Heart right ventricle (tissue), 16 donors: ENCODE measurements at regions not wholly inside any gene's neighbourhood (a gene's known extent, or its start where the extent isn't known, plus 50 kb on each side); places are given as distances from the start of the nearest gene placed in this dataset.
"Not testable (repeated sequence)": the region's sequence is repeated elsewhere in the genome, so short reads cannot be mapped to it uniquely, and the experiment has no call there.

ENCODE experiments used
- ATAC-seq, 8 donors: fragments of 200-7000 bp; cut with Tn5 transposase; one replicate each; pipeline ENCODE4 v1.9.1; 2020; ENCODE audit warnings: mild to moderate bottlenecking in 8 of 8, moderate library complexity in 8 of 8, moderate number of reproducible peaks in 1 of 8
- DNase-seq, 2 donors: peaks; one replicate each; pipeline ENCODE4 v3.0.0-alpha.2; 2020
- H3K27ac ChIP-seq, 10 donors: fragments of 200-600 bp; sonication (generic) in 2 of 10; one replicate each; pipeline versions ENCODE4 v1.5.0 to v1.8.0; 2020 to 2022; ENCODE audit warnings: mild to moderate bottlenecking in 3 of 10
- H3K27me3 ChIP-seq, 7 donors: fragments of 200-600 bp; one replicate each; pipeline ENCODE4 v1.8.0; 2021 to 2022; ENCODE audit warnings: mild to moderate bottlenecking in 2 of 7
- H3K36me3 ChIP-seq, 9 donors: fragments of 200-600 bp; sonication (generic) in 1 of 9; one replicate each; pipeline versions ENCODE4 v1.5.0 to v1.8.0; 2020 to 2022; ENCODE audit warnings: mild to moderate bottlenecking in 2 of 9
- H3K4me1 ChIP-seq, 9 donors: fragments of 200-600 bp; sonication (generic) in 1 of 9; one replicate each; pipeline versions ENCODE4 v1.5.0 to v1.8.0; 2020 to 2022; ENCODE audit warnings: mild to moderate bottlenecking in 4 of 9
- H3K4me3 ChIP-seq, 10 donors: fragments of 200-600 bp; sonication (generic) in 2 of 10; one replicate each; pipeline versions ENCODE4 v1.5.0 to v1.8.0; 2020 to 2022; ENCODE audit warnings: mild to moderate bottlenecking in 7 of 10, moderate library complexity in 2 of 10
- H3K9me3 ChIP-seq, 11 donors: fragments of 200-600 bp in 10 of 11; sonication (generic) in 2 of 11; one replicate each; pipeline versions ENCODE4 v1.5.0 to v1.8.0; 2013 to 2022; ENCODE audit warnings: mild to moderate bottlenecking in 2 of 11, control low read depth in 1 of 11, moderate library complexity in 1 of 11
- CTCF ChIP-seq, 9 donors: fragments of 200-600 bp; sonication (generic) in 2 of 9; IDR thresholded peaks; one replicate each; pipeline versions ENCODE4 v1.5.0 to v1.8.0; 2021 to 2022; ENCODE audit warnings: antibody characterized with exemption in 9 of 9, mild to moderate bottlenecking in 5 of 9, moderate library complexity in 1 of 9
- WGBS, 2 donors: extraction: QIAGEN DNeasy Blood & Tissue Kit; methylation state at CpG; one replicate each; pipeline ENCODE4 v1.1.7; 2013; ENCODE audit warnings: inconsistent platforms in 1 of 2; 5-methylcytosine and 5-hydroxymethylcytosine counted together
- intact Hi-C, 10 donors: fragments of 100-400 bp; cut with DNase I; formaldehyde crosslinking; loops; one replicate each; pipeline versions ENCODE4 v1.11.1 to v1.14.2; 2022
- donor health status: Arrhythmogenic right ventricular cardiomyopathy.
- donor health status: ischemic (EF 13 %, LVEDD 7.1; RV severe dilation, severe dysfunction).
- donor health status: healthy with polysubstance abuse.
- donor health status: DM: no; HTN: yes; CAD: no.
- donor health status: DM: no; HTN: no; CAD: no.
- donor health status: ischemic (EF 25% LVEDD 6.9; RV normal size, moderate dysfunction).
- donor health status: ischemic (EF 25% LVEDD 5.7; RV mildly dilated, moderate dysfunction).
- donor health status: healthy.
- donor health status: DM: yes; HTN: yes; CAD: no.
- donor health status: Ischemic cardiomyopathy.
- donor health status: ischemic (EF 35%, LVEDD 5.7; RV mildly dilated, moderate dysfunction).
- donor health status: nonischemic (EF 11% LVEDD 7.7; RV severe dilation, severe dysfunction).
- donor health status: DM: yes; HTN: yes; CAD: no.
- donor health status: PGD.
- donor health status: ischemic (EF 29% LVEDD 5.4; RV normal size, mild dysfunction).
- donor health status: nonischemic (EF 23%, LVEDD 6.1; RV moderate dilation, normal function).

DNA sequence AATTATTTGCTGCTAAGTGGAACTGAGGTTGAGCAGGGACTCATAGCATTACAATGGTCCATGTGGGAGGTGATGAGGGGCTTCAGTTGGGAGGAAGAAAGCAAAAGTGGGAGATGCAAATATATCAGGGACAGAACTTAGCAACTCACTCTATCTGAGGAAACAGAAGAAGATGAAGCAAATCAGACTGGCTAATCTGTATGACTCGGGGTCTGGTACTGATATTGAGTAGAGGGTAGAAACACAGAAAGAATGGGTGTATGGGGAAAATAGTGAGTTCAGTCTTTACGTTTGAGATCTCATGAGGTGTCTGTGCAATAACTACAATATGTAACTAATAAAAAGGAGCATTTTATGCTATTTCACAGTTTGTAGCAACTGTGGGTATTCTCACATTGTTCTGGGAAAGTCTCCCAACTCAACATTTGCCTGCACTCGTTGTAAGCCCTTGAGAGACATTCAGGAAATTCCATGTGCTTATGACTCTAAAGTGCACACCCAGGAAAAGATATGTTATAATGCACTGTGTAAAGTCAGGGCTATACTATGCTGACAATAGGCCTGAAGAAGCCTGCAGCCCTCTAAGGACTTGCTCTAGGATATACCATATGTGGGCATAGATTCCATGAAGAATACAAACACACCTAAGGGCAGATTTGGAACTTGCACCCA lies 183.5 kb downstream of the SPRY2 start:
- Histone ChIP-seq H3K4me1 (peaks cover 0 to 7% (median 0%) of the 10 kb centered on the region in 9 donors), H3K27me3 (no peaks in the 10 kb centered on the region), H3K9me3 (no peaks in the 10 kb centered on the region), H3K4me3 (no peak overlapping the region), H3K36me3 (no peaks in the 10 kb centered on the region), H3K27ac (no peak overlapping the region)
- ATAC-seq (no peak), DNase-seq (no peak)
- intact Hi-C loops: no loop called here
- no peak for TF ChIP-seq CTCF (IDR thresholded peaks at IDR 0.05)
- 44 to 47% methylated on average over 3 of the region's 3 CpGs for WGBS, 2 donors

GRCh38 chr13:80152142-80152541 lies 188.8 kb downstream of the SPRY2 start:
- WGBS, 2 donors: 91 to 92% methylated on average over 16 of the region's 16 CpGs
- H3K4me1 ChIP-seq, ATAC-seq, H3K9me3 ChIP-seq, DNase-seq, H3K36me3 ChIP-seq, intact Hi-C loops, H3K27me3 ChIP-seq, H3K27ac ChIP-seq, H3K4me3 ChIP-seq: not testable (repeated sequence)

DNA sequence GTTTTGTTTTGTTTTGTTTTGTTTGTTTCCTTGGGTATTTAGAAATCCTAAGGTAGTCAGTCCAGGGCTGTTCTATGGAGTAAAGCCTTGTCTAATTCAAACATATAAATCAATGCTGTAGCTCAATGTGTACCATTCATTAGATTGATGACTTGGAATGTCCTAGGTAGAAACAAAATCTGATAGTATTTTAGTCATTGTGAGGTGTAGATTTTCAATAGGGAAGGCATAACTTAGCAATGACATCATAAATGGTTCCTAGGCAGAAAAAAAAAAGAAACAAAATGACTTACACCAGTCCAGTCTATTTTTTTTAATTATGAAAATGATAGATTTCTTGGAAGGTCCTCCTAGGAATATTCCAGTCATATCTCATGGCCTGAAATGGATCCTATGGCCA lies 189.9 kb downstream of the SPRY2 start:
- no peaks in the 10 kb centered on the region for H3K36me3 ChIP-seq
- peaks cover 0 to 2% (median 0%) of the 10 kb centered on the region in 9 donors for H3K4me1 ChIP-seq
- ATAC-seq: no peak
- H3K9me3 ChIP-seq: no peaks in the 10 kb centered on the region
- no peak overlapping the region for H3K27ac ChIP-seq
- no peak overlapping the region for H3K4me3 ChIP-seq
- no peak for TF ChIP-seq CTCF (IDR thresholded peaks at IDR 0.05)
- no peak for DNase-seq
- intact Hi-C loops: no loop called here
- no peaks in the 10 kb centered on the region for H3K27me3 ChIP-seq

GRCh38 chr13:80149736-80150135 lies 191.2 kb downstream of the SPRY2 start:
- Histone ChIP-seq H3K4me3 (no peak overlapping the region), H3K9me3 (no peaks in the 10 kb centered on the region), H3K27me3 (no peaks in the 10 kb centered on the region), H3K27ac (no peak overlapping the region), H3K4me1 (peaks cover 0 to 15% (median 10%) of the 10 kb centered on the region in 9 donors), H3K36me3 (no peaks in the 10 kb centered on the region)
- 90 to 92% methylated on average over 4 of the region's 4 CpGs for WGBS, 2 donors
- DNase-seq: no peak
- intact Hi-C loops: loop anchor here in 3 of 10 donors (5.0 to 10.0 kb wide), 3 partner anchors 165 to 732 kb away; no protein-coding TSS in a partner anchor
- no peak for ATAC-seq
- TF ChIP-seq CTCF (IDR thresholded peaks at IDR 0.05): no peak

DNA sequence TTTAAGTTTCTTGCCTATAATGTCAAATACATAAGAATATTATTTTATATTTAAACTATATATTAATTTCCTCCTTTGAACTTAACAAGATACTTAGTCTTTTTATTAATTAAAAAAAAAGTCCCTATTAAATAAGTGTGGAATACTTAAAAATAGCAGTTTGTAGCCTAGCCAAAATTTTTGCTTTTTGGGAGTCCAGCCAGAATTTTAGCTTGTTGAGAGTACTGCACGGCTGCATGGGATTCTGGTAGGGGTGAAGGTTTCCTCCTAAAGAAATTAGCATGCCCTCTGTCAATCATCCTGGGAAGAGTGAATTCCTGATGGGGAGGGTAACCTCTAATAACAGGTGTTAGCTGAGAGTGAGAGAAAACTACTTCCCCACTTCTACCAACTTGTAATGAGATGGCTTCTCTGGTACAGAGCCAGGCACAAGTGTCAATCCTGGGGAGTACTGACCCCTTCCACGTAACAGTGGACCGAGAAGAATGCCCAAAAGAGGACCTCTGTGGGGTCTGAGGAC lies 195.7 kb downstream of the SPRY2 start:
- Histone ChIP-seq H3K27ac (peak overlapping the region in 3 of 10 donors; percentile 11 to 42 (median 15)), H3K27me3 (no peaks in the 10 kb centered on the region), H3K4me3 (no peak overlapping the region), H3K36me3 (no peaks in the 10 kb centered on the region), H3K9me3 (no peaks in the 10 kb centered on the region), H3K4me1 (peaks cover 0 to 50% (median 22%) of the 10 kb centered on the region in 9 donors)
- DNase-seq: no peak
- intact Hi-C loops: loop anchor here in 3 of 10 donors (5.0 to 10.0 kb wide), 3 partner anchors 170 to 728 kb away; no protein-coding TSS in a partner anchor
- WGBS, 2 donors: 25 to 39% methylated on average over 3 of the region's 3 CpGs
- no peak for TF ChIP-seq CTCF (IDR thresholded peaks at IDR 0.05)
- ATAC-seq: peak in 1 of 8 donors; percentile 30
